Spleen (tissue), 7 donors: ENCODE measurements at regions not wholly inside any gene's neighbourhood (a gene's known extent, or its start where the extent isn't known, plus 50 kb on each side); places are given as distances from the start of the nearest gene placed in this dataset.

ENCODE experiments used
- CTCF ChIP-seq, 11 experiments: fragments of 200-600 bp in 7 of 11; fragments of 450-650 bp in 4 of 11; sonication (generic) in 4 of 11; IDR thresholded peaks in 8 of 11; conservative IDR thresholded peaks in 3 of 11; 1 replicate in 7 of 11; 2 replicates in 4 of 11; pipeline versions ENCODE4 v1.4.0 to v1.8.0; 2016 to 2021; ENCODE audit warnings: antibody characterized with exemption in 11 of 11, inconsistent platforms in 4 of 11, mild to moderate bottlenecking in 1 of 11
- POLR2A ChIP-seq, 3 donors: fragments of 450-650 bp; IDR thresholded peaks; one replicate each; pipeline ENCODE4 v1.5.1; 2017; ENCODE audit warnings: antibody characterized with exemption in 3 of 3, mild to moderate bottlenecking in 1 of 3
- POLR2AphosphoS5 ChIP-seq, 3 donors: sonication (generic); formaldehyde crosslinking; IDR thresholded peaks; one replicate each; pipeline ENCODE4 v1.5.1; 2017; ENCODE audit warnings: antibody characterized with exemption in 3 of 3
- donor health status: DM: no; HTN: no; CAD: no; lungs with moderate emphysema.
- donor health status: DM: no; HTN: no; CAD: no.
- donor health status: DM: no; HTN: no; CAD: no.

- TF ChIP-seq POLR2A (IDR thresholded peaks at IDR 0.05) = no peak
- no peak for TF ChIP-seq CTCF (IDR thresholded peaks at IDR 0.05 in 8 of 11, conservative IDR thresholded peaks at IDR 0.05 in 3 of 11)
- TF ChIP-seq POLR2AphosphoS5 (IDR thresholded peaks at IDR 0.05) = no peak
Measured at GRCh38 chr10:110432084-110432483, 65.6 kb upstream of the DUSP5 start.
